Sigmoid colon (tissue), 4 donors: ENCODE measurements at regions not wholly inside any gene's neighbourhood (a gene's known extent, or its start where the extent isn't known, plus 50 kb on each side); places are given as distances from the start of the nearest gene placed in this dataset.

Experiments used
- EP300 ChIP-seq, 4 donors: sonication (generic); formaldehyde crosslinking; IDR thresholded peaks; one replicate each; pipeline ENCODE4 v1.6.1; 2017; ENCODE audit warnings: antibody characterized with exemption in 4 of 4
- TF ChIP-seq, protein P1 (sequence below), 4 experiments: fragments of 450-650 bp in 3 of 4; fragments of 200-600 bp in 1 of 4; IDR thresholded peaks; one replicate each; pipeline ENCODE4 v1.5.1; 2016 to 2019; ENCODE audit warnings: antibody characterized with exemption in 4 of 4, mild to moderate bottlenecking in 3 of 4, moderate library complexity in 2 of 4

DNA sequence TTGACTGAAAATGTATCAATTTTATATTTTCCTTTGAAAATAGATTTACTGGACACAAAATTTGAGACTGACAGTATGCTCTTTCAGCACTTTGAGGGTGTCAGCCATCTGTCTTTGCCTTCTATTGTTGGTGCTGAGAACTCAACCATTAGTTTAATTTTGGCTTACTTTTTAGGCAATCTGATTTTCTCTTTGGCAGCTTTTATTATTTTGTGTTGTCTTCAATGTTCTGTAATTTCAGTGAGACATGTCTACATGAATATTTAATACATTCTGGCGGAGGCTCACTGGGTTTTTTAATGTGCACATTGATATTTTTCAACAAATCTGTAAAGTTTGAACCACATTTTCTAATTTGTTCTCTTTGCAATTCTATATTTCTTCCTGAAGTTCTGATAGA lies 648.6 kb downstream of the C6orf118 start:
- TF ChIP-seq, protein P1, sequence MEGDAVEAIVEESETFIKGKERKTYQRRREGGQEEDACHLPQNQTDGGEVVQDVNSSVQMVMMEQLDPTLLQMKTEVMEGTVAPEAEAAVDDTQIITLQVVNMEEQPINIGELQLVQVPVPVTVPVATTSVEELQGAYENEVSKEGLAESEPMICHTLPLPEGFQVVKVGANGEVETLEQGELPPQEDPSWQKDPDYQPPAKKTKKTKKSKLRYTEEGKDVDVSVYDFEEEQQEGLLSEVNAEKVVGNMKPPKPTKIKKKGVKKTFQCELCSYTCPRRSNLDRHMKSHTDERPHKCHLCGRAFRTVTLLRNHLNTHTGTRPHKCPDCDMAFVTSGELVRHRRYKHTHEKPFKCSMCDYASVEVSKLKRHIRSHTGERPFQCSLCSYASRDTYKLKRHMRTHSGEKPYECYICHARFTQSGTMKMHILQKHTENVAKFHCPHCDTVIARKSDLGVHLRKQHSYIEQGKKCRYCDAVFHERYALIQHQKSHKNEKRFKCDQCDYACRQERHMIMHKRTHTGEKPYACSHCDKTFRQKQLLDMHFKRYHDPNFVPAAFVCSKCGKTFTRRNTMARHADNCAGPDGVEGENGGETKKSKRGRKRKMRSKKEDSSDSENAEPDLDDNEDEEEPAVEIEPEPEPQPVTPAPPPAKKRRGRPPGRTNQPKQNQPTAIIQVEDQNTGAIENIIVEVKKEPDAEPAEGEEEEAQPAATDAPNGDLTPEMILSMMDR (IDR thresholded peaks at IDR 0.05), result no peak
- no peak for TF ChIP-seq EP300 (IDR thresholded peaks at IDR 0.05)
